ENCODE measurements at regions not wholly inside any gene's neighbourhood (a gene's known extent, or its start where the extent isn't known, plus 50 kb on each side); places are given as distances from the start of the nearest gene placed in this dataset.

GRCh38 chr19:31553112-31553845 lies 204.0 kb upstream of the TSHZ3 start (continued):
- TF ChIP-seq CHD7 (IDR thresholded peaks at IDR 0.05; ENCODE audit: insufficient replicate concordance, low read length) (no peak), PHF8 (conservative IDR thresholded peaks at IDR 0.05; ENCODE audit: low read depth, low read length) (no peak)
